ELR (cell line): ENCODE measurements at regions not wholly inside any gene's neighbourhood (a gene's known extent, or its start where the extent isn't known, plus 50 kb on each side); places are given as distances from the start of the nearest gene placed in this dataset.

ENCODE experiments used
- DNase-seq: peaks from one replicate; pipeline ENCODE4 v3.0.0-alpha.2; 2015; ENCODE audit warnings: low read depth

GRCh38 chr6:74091136-74091793 lies 395.3 kb downstream of the CD109 start:
- DNase-seq = peak; percentile 73

GRCh38 chr6:74087899-74088298 lies 391.9 kb downstream of the CD109 start:
- peak; percentile 32 for DNase-seq

GRCh38 chr6:74075896-74076295 lies 379.9 kb downstream of the CD109 start:
- no peak for DNase-seq

GRCh38 chr6:74075323-74075722 lies 379.3 kb downstream of the CD109 start:
- DNase-seq = no peak

GRCh38 chr6:74074645-74075044 lies 378.6 kb downstream of the CD109 start:
- no peak for DNase-seq

GRCh38 chr6:74073999-74074398 lies 378.0 kb downstream of the CD109 start:
- peak; percentile 73 for DNase-seq

GRCh38 chr6:74073429-74073828 lies 377.4 kb downstream of the CD109 start:
- peak; percentile 93 for DNase-seq

- DNase-seq = no peak
These were observed 375.2 kb downstream of the CD109 start for GRCh38 chr6:74071214-74071613.

- no peak for DNase-seq
These were observed 374.7 kb downstream of the CD109 start for GRCh38 chr6:74070711-74071110.

- peak; percentile 73 for DNase-seq
These were observed 374.1 kb downstream of the CD109 start for GRCh38 chr6:74070091-74070490.

- peak; percentile 73 for DNase-seq
These were observed 373.1 kb downstream of the CD109 start for GRCh38 chr6:74069089-74069581.

GRCh38 chr6:74066168-74066871 lies 370.3 kb downstream of the CD109 start:
- DNase-seq = peak; percentile 65

- no peak for DNase-seq
These were observed 369.7 kb downstream of the CD109 start for GRCh38 chr6:74065705-74066104.

GRCh38 chr6:74063391-74063790 lies 367.4 kb downstream of the CD109 start:
- DNase-seq = no peak

GRCh38 chr6:74061201-74061600 lies 365.2 kb downstream of the CD109 start:
- no peak for DNase-seq

GRCh38 chr6:74060354-74060753 lies 364.4 kb downstream of the CD109 start:
- no peak for DNase-seq

GRCh38 chr6:74058606-74059005 lies 362.6 kb downstream of the CD109 start:
- no peak for DNase-seq

GRCh38 chr6:74057326-74057725 lies 361.3 kb downstream of the CD109 start:
- no peak for DNase-seq

- DNase-seq = no peak
These were observed 358.2 kb downstream of the CD109 start for GRCh38 chr6:74054190-74054589.

- no peak for DNase-seq
These were observed 354.9 kb downstream of the CD109 start for GRCh38 chr6:74050921-74051320.

GRCh38 chr6:74048387-74048786 lies 352.4 kb downstream of the CD109 start:
- no peak for DNase-seq

GRCh38 chr6:74044417-74045096 lies 348.6 kb downstream of the CD109 start:
- peak; percentile 60 for DNase-seq

GRCh38 chr6:74041420-74041819 lies 345.4 kb downstream of the CD109 start:
- DNase-seq = no peak
